Activated CD4-positive, alpha-beta T cell treated with anti-CD3 and anti-CD28 coated beads, Interleukin-2, amount 50 U/mL, for 4 hours (primary cell): ENCODE measurements at regions not wholly inside any gene's neighbourhood (a gene's known extent, or its start where the extent isn't known, plus 50 kb on each side); places are given as distances from the start of the nearest gene placed in this dataset.

Experiments used
- DNase-seq, 2 experiments: peaks; one replicate each; pipeline ENCODE4 v3.0.0-alpha.2; 2020

- DNase-seq = no peak
Measured at GRCh38 chr18:2466978-2467377, 104.3 kb downstream of the METTL4 start.

- DNase-seq = no peak
Measured at GRCh38 chr18:2468051-2468450, 103.3 kb downstream of the METTL4 start.

GRCh38 chr18:2471523-2471922 is 99.8 kb downstream of the METTL4 start:
- DNase-seq = no peak

- DNase-seq = no peak
Measured at GRCh38 chr18:2478662-2479061, 92.6 kb downstream of the METTL4 start.

GRCh38 chr18:2480536-2480935 is 90.8 kb downstream of the METTL4 start:
- no peak for DNase-seq

- no peak for DNase-seq
Measured at GRCh38 chr18:2482706-2483475, 88.4 kb downstream of the METTL4 start.

- no peak for DNase-seq
Measured at GRCh38 chr18:2485983-2486382, 85.3 kb downstream of the METTL4 start.

GRCh38 chr18:2486426-2486825 is 84.9 kb downstream of the METTL4 start:
- no peak for DNase-seq
